LNCaP clone FGC (cell line): ENCODE measurements at regions not wholly inside any gene's neighbourhood (a gene's known extent, or its start where the extent isn't known, plus 50 kb on each side); places are given as distances from the start of the nearest gene placed in this dataset.

ENCODE experiments used
- DNase-seq: peaks from one replicate; pipeline ENCODE4 v3.0.0-alpha.2; 2011; ENCODE audit warnings: low read depth
- H3K4me3 ChIP-seq: 2 replicates; pipeline ENCODE4 v1.5.1; 2011; ENCODE audit warnings: mild to moderate bottlenecking, low read depth, low read length, control low read depth
- CTCF ChIP-seq: IDR thresholded peaks from 2 replicates; pipeline ENCODE4 v1.5.1; 2012; ENCODE audit warnings: mild to moderate bottlenecking; ENCODE audit not compliant: control insufficient read depth, insufficient read depth; ENCODE audit errors: extremely low read depth

- no peak overlapping the region for H3K4me3 ChIP-seq
- no peak for DNase-seq
- no peak for TF ChIP-seq CTCF
Measured at GRCh38 chr19:28984315-28984714, 228.6 kb downstream of the UQCRFS1 start.

GRCh38 chr19:28983430-28983829, 229.5 kb downstream of the UQCRFS1 start:
- DNase-seq, result no peak
- TF ChIP-seq CTCF, result no peak
- H3K4me3 ChIP-seq, result no peak overlapping the region

GRCh38 chr19:28981994-28982393, 231.0 kb downstream of the UQCRFS1 start:
- no peak for TF ChIP-seq CTCF
- no peak for DNase-seq
- H3K4me3 ChIP-seq, result no peak overlapping the region

- no peak for TF ChIP-seq CTCF
- no peak for DNase-seq
- no peak overlapping the region for H3K4me3 ChIP-seq
Measured at GRCh38 chr19:28981518-28981917, 231.4 kb downstream of the UQCRFS1 start.

- H3K4me3 ChIP-seq, result no peak overlapping the region
- peak; percentile 25; the same call in 1 of the 2 replicates for TF ChIP-seq CTCF
- no peak for DNase-seq
Measured at GRCh38 chr19:28980236-28980868, 232.6 kb downstream of the UQCRFS1 start.

- TF ChIP-seq CTCF, result no peak
- no peak for DNase-seq
Measured at GRCh38 chr19:28977826-28978225, 235.1 kb downstream of the UQCRFS1 start.

GRCh38 chr19:28972058-28972852, 240.7 kb downstream of the UQCRFS1 start:
- no peak for TF ChIP-seq CTCF
- H3K4me3 ChIP-seq, result no peak overlapping the region
- DNase-seq, result no peak

More at GRCh38 chr19:28977826-28978225, 235.1 kb downstream of the UQCRFS1 start:
- no peak overlapping the region for H3K4me3 ChIP-seq
